ENCODE measurements at regions not wholly inside any gene's neighbourhood (a gene's known extent, or its start where the extent isn't known, plus 50 kb on each side); places are given as distances from the start of the nearest gene placed in this dataset.
"Not testable (repeated sequence)": the region's sequence is repeated elsewhere in the genome, so short reads cannot be mapped to it uniquely, and the experiment has no call there.

- Histone ChIP-seq H3K4me3 (ENCODE audit: low read length in 3 of 3) (no peak overlapping the region), H3K27me3 (ENCODE audit: control insufficient read depth, insufficient read depth, low read length) (peaks cover 2% of the 10 kb centered on the region), H3K4me1 (ENCODE audit: control insufficient read depth in 2 of 3, insufficient read depth in 2 of 3, low read depth in 1 of 3, low read length in 3 of 3) (no peaks in the 10 kb centered on the region), H3K27ac (ENCODE audit: low read depth in 2 of 2, low read length in 2 of 2) (no peak overlapping the region), H3K9ac (ENCODE audit: low read length in 3 of 3) (no peak overlapping the region), H3K9me3 (ENCODE audit: control insufficient read depth in 2 of 3, insufficient read depth in 1 of 3, low read length in 3 of 3) (no peaks in the 10 kb centered on the region), H3K36me3 (ENCODE audit: control insufficient read depth in 2 of 3, insufficient read depth in 3 of 3, low read length in 3 of 3) (no peaks in the 10 kb centered on the region)
- DNase-seq (peak in 3 of 5 donors; percentile 23 to 53 (median 27)), FAIRE-seq (no peak)
- intact Hi-C loops (cut with DNase I): no loop called here
- TF ChIP-seq, protein P1, sequence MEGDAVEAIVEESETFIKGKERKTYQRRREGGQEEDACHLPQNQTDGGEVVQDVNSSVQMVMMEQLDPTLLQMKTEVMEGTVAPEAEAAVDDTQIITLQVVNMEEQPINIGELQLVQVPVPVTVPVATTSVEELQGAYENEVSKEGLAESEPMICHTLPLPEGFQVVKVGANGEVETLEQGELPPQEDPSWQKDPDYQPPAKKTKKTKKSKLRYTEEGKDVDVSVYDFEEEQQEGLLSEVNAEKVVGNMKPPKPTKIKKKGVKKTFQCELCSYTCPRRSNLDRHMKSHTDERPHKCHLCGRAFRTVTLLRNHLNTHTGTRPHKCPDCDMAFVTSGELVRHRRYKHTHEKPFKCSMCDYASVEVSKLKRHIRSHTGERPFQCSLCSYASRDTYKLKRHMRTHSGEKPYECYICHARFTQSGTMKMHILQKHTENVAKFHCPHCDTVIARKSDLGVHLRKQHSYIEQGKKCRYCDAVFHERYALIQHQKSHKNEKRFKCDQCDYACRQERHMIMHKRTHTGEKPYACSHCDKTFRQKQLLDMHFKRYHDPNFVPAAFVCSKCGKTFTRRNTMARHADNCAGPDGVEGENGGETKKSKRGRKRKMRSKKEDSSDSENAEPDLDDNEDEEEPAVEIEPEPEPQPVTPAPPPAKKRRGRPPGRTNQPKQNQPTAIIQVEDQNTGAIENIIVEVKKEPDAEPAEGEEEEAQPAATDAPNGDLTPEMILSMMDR (IDR thresholded peaks at IDR 0.05; ENCODE audit: borderline replicate concordance, extremely low read depth, insufficient read depth): no peak
These were observed 233.9 kb upstream of the C1orf174 start for GRCh38 chr1:4133939-4134321.

DNA sequence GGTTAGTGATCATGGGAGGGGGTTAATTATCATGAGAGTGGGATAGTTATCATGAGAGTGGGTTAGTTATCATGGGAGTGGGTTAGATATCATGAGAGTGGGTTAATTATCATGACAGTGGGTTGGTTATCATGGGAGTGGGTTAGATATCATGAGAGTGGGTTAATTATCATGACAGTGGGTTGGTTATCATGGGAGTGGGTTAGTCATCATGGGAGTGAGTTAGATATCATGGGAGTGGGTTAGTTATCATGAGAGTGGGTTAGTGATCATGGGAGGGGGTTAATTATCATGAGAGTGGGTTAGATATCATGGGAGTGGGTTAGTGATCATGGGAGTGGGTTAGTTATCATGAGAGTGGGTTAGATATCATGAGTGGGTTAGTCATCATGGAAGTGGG is 235.8 kb upstream of the C1orf174 start:
- FAIRE-seq; intact Hi-C loops (cut with DNase I); H3K36me3 ChIP-seq (ENCODE audit: control insufficient read depth in 2 of 3, insufficient read depth in 3 of 3, low read length in 3 of 3); H3K9me3 ChIP-seq (ENCODE audit: control insufficient read depth in 2 of 3, insufficient read depth in 1 of 3, low read length in 3 of 3); H3K4me1 ChIP-seq (ENCODE audit: control insufficient read depth in 2 of 3, insufficient read depth in 2 of 3, low read depth in 1 of 3, low read length in 3 of 3); H3K27ac ChIP-seq (ENCODE audit: low read depth in 2 of 2, low read length in 2 of 2); H3K4me3 ChIP-seq (ENCODE audit: low read length in 3 of 3); H3K27me3 ChIP-seq (ENCODE audit: control insufficient read depth, insufficient read depth, low read length); DNase-seq; H3K9ac ChIP-seq (ENCODE audit: low read length in 3 of 3): not testable (repeated sequence)

DNA sequence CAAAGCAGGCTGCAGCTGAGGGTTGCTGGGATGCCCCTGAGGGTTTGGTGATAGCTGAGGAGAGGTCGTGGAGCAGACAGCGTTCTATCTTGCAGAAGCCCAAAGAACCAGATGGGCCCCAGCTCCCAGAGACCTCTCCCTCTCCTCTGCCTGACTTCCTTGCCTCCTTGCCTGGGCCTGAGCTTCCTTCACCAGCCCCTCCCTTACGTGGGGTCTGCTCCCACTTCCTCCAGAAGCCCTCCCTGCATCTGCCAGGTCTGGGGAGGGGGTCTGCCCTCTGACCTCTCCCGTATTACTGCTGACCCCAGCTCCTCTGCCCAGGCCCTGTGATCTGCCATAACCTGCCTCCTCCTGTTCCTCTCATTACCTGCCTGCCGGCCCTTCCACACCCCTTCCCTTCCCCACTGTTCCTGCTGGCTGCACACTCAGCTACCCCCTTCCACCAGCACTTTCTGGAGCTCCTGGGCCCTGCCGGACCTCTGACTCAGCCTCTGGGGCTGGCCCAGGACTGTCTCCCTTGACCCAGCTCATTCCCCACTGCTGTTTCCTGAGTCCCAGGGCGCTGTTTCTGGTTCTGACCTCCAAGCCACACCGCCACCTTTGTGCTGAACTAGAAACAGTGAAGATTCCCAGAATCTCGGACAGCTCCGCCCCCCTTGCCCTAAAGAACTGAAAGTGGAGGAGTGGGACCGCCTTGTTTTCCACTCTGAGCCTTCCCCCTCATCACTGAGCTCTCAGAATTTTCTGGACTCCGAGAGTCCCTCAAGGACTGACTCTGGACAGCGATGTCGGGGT is 237.7 kb upstream of the C1orf174 start:
- no peaks in the 10 kb centered on the region for H3K36me3 ChIP-seq (ENCODE audit: control insufficient read depth in 2 of 3, insufficient read depth in 3 of 3, low read length in 3 of 3)
- no peak overlapping the region for H3K27ac ChIP-seq (ENCODE audit: low read depth in 2 of 2, low read length in 2 of 2)
- H3K4me1 ChIP-seq (ENCODE audit: control insufficient read depth in 2 of 3, insufficient read depth in 2 of 3, low read depth in 1 of 3, low read length in 3 of 3): no peaks in the 10 kb centered on the region
- no peak overlapping the region for H3K9ac ChIP-seq (ENCODE audit: low read length in 3 of 3)
- DNase-seq (peak in 3 of 5 donors; percentile 16 to 58 (median 25)), FAIRE-seq (no peak)
- H3K4me3 ChIP-seq (ENCODE audit: low read length in 3 of 3): no peak overlapping the region
- intact Hi-C loops (cut with DNase I): no loop called here
- H3K27me3 ChIP-seq (ENCODE audit: control insufficient read depth, insufficient read depth, low read length): peaks cover 2% of the 10 kb centered on the region
- no peaks in the 10 kb centered on the region for H3K9me3 ChIP-seq (ENCODE audit: control insufficient read depth in 2 of 3, insufficient read depth in 1 of 3, low read length in 3 of 3)
- TF ChIP-seq, protein P1 (IDR thresholded peaks at IDR 0.05; ENCODE audit: borderline replicate concordance, extremely low read depth, insufficient read depth): no peak

GRCh38 chr1:4139646-4140045 is 239.6 kb upstream of the C1orf174 start:
- TF ChIP-seq, protein P1 (IDR thresholded peaks at IDR 0.05; ENCODE audit: borderline replicate concordance, extremely low read depth, insufficient read depth): no peak
- intact Hi-C loops (cut with DNase I): no loop called here
- peak in 1 of 5 donors; percentile 38 for DNase-seq
- Histone ChIP-seq H3K36me3 (ENCODE audit: control insufficient read depth in 2 of 3, insufficient read depth in 3 of 3, low read length in 3 of 3) (no peaks in the 10 kb centered on the region), H3K27me3 (ENCODE audit: control insufficient read depth, insufficient read depth, low read length) (no peaks in the 10 kb centered on the region), H3K4me3 (ENCODE audit: low read length in 3 of 3) (no peak overlapping the region), H3K9ac (ENCODE audit: low read length in 3 of 3) (no peak overlapping the region), H3K27ac (ENCODE audit: low read depth in 2 of 2, low read length in 2 of 2) (no peak overlapping the region), H3K4me1 (ENCODE audit: control insufficient read depth in 2 of 3, insufficient read depth in 2 of 3, low read depth in 1 of 3, low read length in 3 of 3) (no peaks in the 10 kb centered on the region), H3K9me3 (ENCODE audit: control insufficient read depth in 2 of 3, insufficient read depth in 1 of 3, low read length in 3 of 3) (peaks cover 0 to 6% (median 0%) of the 10 kb centered on the region in 3 donors)
- no peak for FAIRE-seq

All from kidney (tissue), 13 donors.